GM12891 (cell line): ENCODE measurements at regions not wholly inside any gene's neighbourhood (a gene's known extent, or its start where the extent isn't known, plus 50 kb on each side); places are given as distances from the start of the nearest gene placed in this dataset.

ENCODE experiments used
- POLR2A ChIP-seq: IDR thresholded peaks from 2 replicates; pipeline ENCODE4 v1.6.1; 2011; ENCODE audit warnings: low read depth, low read length, control low read depth
- POLR2AphosphoS5 ChIP-seq: IDR thresholded peaks from 2 replicates; pipeline ENCODE4 v1.6.1; 2011; ENCODE audit warnings: low read depth, low read length, control low read depth

DNA sequence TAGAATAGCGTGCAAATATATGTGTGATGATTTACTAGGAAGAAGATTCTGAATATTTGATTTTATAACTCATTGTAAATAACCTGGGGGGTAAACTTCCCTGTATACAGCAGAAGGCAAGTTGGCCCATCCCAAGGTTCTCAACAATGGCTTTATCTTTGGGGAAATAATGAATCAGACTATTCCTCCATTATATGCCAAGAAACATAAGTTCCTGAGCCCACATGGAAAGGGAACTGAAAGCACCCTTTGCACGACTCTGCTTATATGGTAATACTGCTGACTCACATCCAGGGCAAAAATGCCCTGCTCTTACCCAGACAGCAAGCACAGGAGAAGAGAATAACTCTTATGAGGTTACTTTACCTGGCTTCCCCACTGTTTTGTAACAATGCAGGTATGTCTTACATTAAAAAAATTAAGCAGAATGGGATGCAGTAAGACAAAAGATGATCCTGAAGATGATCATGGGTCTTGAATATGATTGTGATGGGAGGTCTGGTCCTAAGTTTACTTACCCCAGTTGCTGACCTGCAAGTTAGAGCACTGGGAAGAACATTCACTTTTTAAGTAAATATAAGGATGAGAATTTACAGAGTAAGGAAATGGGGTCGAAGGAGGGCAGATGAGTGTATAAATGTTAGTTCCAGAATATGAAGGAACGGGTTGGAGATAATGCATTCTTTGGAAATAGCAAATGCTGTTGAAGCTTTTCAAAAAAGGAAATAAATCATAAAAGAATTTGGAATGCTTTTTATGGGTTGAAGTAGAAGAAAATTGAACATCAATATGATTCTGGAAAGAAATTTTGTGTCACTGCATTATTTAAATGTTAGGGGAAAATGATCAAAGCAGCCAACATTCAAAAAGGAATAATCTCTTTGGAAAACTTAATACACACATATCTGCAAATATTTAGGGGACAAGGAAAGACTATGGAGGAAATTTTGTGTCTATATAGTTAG, 428.4 kb upstream of the MPDZ start:
- no peak for TF ChIP-seq POLR2A
- TF ChIP-seq POLR2AphosphoS5: no peak
